Activated CD4-positive, alpha-beta T cell treated with anti-CD3 and anti-CD28 coated beads, Interleukin-2, amount 50 U/mL, for 24 hours (primary cell): ENCODE measurements at regions not wholly inside any gene's neighbourhood (a gene's known extent, or its start where the extent isn't known, plus 50 kb on each side); places are given as distances from the start of the nearest gene placed in this dataset.

Source experiments
- DNase-seq, 2 donors: peaks; one replicate each; pipeline ENCODE4 v3.0.0-alpha.2; 2020; ENCODE audit warnings: low read depth in 1 of 2, low spot score in 1 of 2

- DNase-seq, result no peak
Observed at GRCh38 chr6:153882411-153882810, 156.6 kb upstream of the OPRM1 start.

- DNase-seq, result no peak
Observed at GRCh38 chr6:153873541-153873940, 165.5 kb upstream of the OPRM1 start.

- DNase-seq, result no peak
Observed at GRCh38 chr6:153872946-153873345, 166.1 kb upstream of the OPRM1 start.

- DNase-seq, result no peak
Observed at GRCh38 chr6:153862927-153863326, 176.1 kb upstream of the OPRM1 start.

- no peak for DNase-seq
Observed at GRCh38 chr6:153862139-153862538, 176.9 kb upstream of the OPRM1 start.

GRCh38 chr6:153858529-153858928, 180.5 kb upstream of the OPRM1 start:
- DNase-seq, result no peak

GRCh38 chr6:153856929-153857376, 182.1 kb upstream of the OPRM1 start:
- DNase-seq, result no peak

- no peak for DNase-seq
Observed at GRCh38 chr6:153852481-153852880, 186.6 kb upstream of the OPRM1 start.

GRCh38 chr6:153852034-153852433, 187.0 kb upstream of the OPRM1 start:
- DNase-seq, result no peak

- DNase-seq, result no peak
Observed at GRCh38 chr6:153849072-153849779, 189.8 kb upstream of the OPRM1 start.

GRCh38 chr6:153843420-153843819, 195.6 kb upstream of the OPRM1 start:
- DNase-seq, result no peak

GRCh38 chr6:153842491-153842890, 196.5 kb upstream of the OPRM1 start:
- no peak for DNase-seq

GRCh38 chr6:153840039-153840850, 198.8 kb upstream of the OPRM1 start:
- no peak for DNase-seq

GRCh38 chr6:153832543-153832942, 206.5 kb upstream of the OPRM1 start:
- no peak for DNase-seq

- no peak for DNase-seq
Observed at GRCh38 chr6:153831350-153832078, 207.5 kb upstream of the OPRM1 start.

- no peak for DNase-seq
Observed at GRCh38 chr6:153817173-153817572, 221.9 kb upstream of the OPRM1 start.

GRCh38 chr6:153816366-153816765, 222.7 kb upstream of the OPRM1 start:
- no peak for DNase-seq

GRCh38 chr6:153814136-153814535, 224.9 kb upstream of the OPRM1 start:
- DNase-seq, result no peak

- no peak for DNase-seq
Observed at GRCh38 chr6:153804755-153805330, 234.2 kb upstream of the OPRM1 start.

- DNase-seq, result no peak
Observed at GRCh38 chr6:153801917-153802316, 237.1 kb upstream of the OPRM1 start.

GRCh38 chr6:153800580-153801188, 238.4 kb upstream of the OPRM1 start:
- DNase-seq, result no peak
